AG10803 (cell line): ENCODE measurements at regions not wholly inside any gene's neighbourhood (a gene's known extent, or its start where the extent isn't known, plus 50 kb on each side); places are given as distances from the start of the nearest gene placed in this dataset.

Experiments used
- DNase-seq: peaks from one replicate; pipeline ENCODE4 v3.0.0; 2010; ENCODE audit warnings: low read depth
- H3K4me3 ChIP-seq: 2 replicates; pipeline ENCODE4 v1.5.1; 2011; ENCODE audit warnings: mild to moderate bottlenecking, low read length, control low read depth
- CTCF ChIP-seq: conservative IDR thresholded peaks from 2 replicates; pipeline ENCODE4 v1.5.1; 2011; ENCODE audit warnings: mild to moderate bottlenecking, low read length, control low read depth, inconsistent platforms

GRCh38 chr6:139721954-139722353 lies 347.5 kb upstream of the CITED2 start:
- DNase-seq = no peak
- H3K4me3 ChIP-seq = no peak overlapping the region

GRCh38 chr6:139713900-139714506 lies 339.6 kb upstream of the CITED2 start:
- DNase-seq = peak; percentile 64
- no peak for TF ChIP-seq CTCF
- H3K4me3 ChIP-seq = no peak overlapping the region

More at GRCh38 chr6:139721954-139722353, 347.5 kb upstream of the CITED2 start:
- TF ChIP-seq CTCF = no peak

- no peak overlapping the region for H3K4me3 ChIP-seq
- DNase-seq = no peak
Observed at GRCh38 chr6:139713424-139713823, 339.0 kb upstream of the CITED2 start.

GRCh38 chr6:139712830-139713229 lies 338.4 kb upstream of the CITED2 start:
- no peak overlapping the region for H3K4me3 ChIP-seq
- no peak for DNase-seq
- no peak for TF ChIP-seq CTCF

More at GRCh38 chr6:139713424-139713823, 339.0 kb upstream of the CITED2 start:
- no peak for TF ChIP-seq CTCF

GRCh38 chr6:139711804-139712585 lies 337.5 kb upstream of the CITED2 start:
- peak; percentile 76 for DNase-seq
- TF ChIP-seq CTCF = no peak
- H3K4me3 ChIP-seq = no peak overlapping the region

GRCh38 chr6:139710556-139710955 lies 336.1 kb upstream of the CITED2 start:
- H3K4me3 ChIP-seq = no peak overlapping the region
- no peak for TF ChIP-seq CTCF
- peak; percentile 24 for DNase-seq
